HL-60 (cell line): ENCODE measurements at regions not wholly inside any gene's neighbourhood (a gene's known extent, or its start where the extent isn't known, plus 50 kb on each side); places are given as distances from the start of the nearest gene placed in this dataset.

Experiments
- DNase-seq, 2 experiments: peaks; one replicate each; pipeline ENCODE4 v3.0.0-alpha.2; 2010 to 2020; ENCODE audit warnings: low read depth in 1 of 2, low spot score in 1 of 2
- H3K27ac ChIP-seq: fragments of 250-450 bp; sonication (Bioruptor Pico); replicated peaks from 2 replicates; pipeline ENCODE4 v1.5.1; 2020; ENCODE audit warnings: mild to moderate bottlenecking, moderate library complexity
- H3K27me3 ChIP-seq: fragments of 250-450 bp; sonication (Bioruptor Pico); 2 replicates; pipeline ENCODE4 v1.5.1; 2021; ENCODE audit warnings: mild to moderate bottlenecking, moderate library complexity; ENCODE audit not compliant: insufficient read depth, poor library complexity, severe bottlenecking
- H3K4me3 ChIP-seq: replicated peaks from 2 replicates; pipeline ENCODE4 v1.5.1; 2011; ENCODE audit warnings: mild to moderate bottlenecking, control low read depth, low read length; ENCODE audit not compliant: insufficient read depth
- CTCF ChIP-seq: IDR thresholded peaks from one replicate; pipeline ENCODE4 v1.5.1; 2011; ENCODE audit warnings: low read length, control low read depth, inconsistent platforms; ENCODE audit not compliant: insufficient read depth
- GABPA ChIP-seq: IDR thresholded peaks from 2 replicates; pipeline ENCODE4 v1.6.1; 2012; ENCODE audit warnings: low read depth
- POLR2AphosphoS5 ChIP-seq: IDR thresholded peaks from 2 replicates; pipeline ENCODE4 v1.6.1; 2012; ENCODE audit warnings: low read depth
- REST ChIP-seq: IDR thresholded peaks from 2 replicates; pipeline ENCODE4 v1.6.1; 2012; ENCODE audit warnings: low read depth; ENCODE audit not compliant: insufficient replicate concordance
- SPI1 ChIP-seq: IDR thresholded peaks from 2 replicates; pipeline ENCODE4 v1.6.1; 2012; ENCODE audit warnings: low read depth, mild to moderate bottlenecking, borderline replicate concordance

GRCh38 chr5:125898851-125899405, 524.3 kb upstream of the GRAMD2B start:
- Histone ChIP-seq H3K27me3 (no peaks in the 10 kb centered on the region), H3K4me3 (no peak overlapping the region), H3K27ac (no peak overlapping the region)
- TF ChIP-seq CTCF (no peak), REST (no peak), SPI1 (no peak), POLR2AphosphoS5 (no peak), GABPA (no peak)
- DNase-seq = no peak

GRCh38 chr5:125912028-125912427, 511.2 kb upstream of the GRAMD2B start:
- DNase-seq = no peak
- TF ChIP-seq POLR2AphosphoS5 (no peak), REST (no peak), CTCF (no peak), GABPA (no peak)
- no peak overlapping the region for H3K27ac ChIP-seq

GRCh38 chr5:125913200-125913599, 510.0 kb upstream of the GRAMD2B start:
- Histone ChIP-seq H3K27me3 (no peaks in the 10 kb centered on the region), H3K27ac (no peak overlapping the region), H3K4me3 (no peak overlapping the region)
- no peak for DNase-seq
- TF ChIP-seq GABPA = no peak
- TF ChIP-seq REST = no peak
- TF ChIP-seq SPI1 = no peak
- TF ChIP-seq POLR2AphosphoS5 = no peak
- TF ChIP-seq CTCF = no peak

More at GRCh38 chr5:125912028-125912427, 511.2 kb upstream of the GRAMD2B start:
- Histone ChIP-seq H3K27me3 (no peaks in the 10 kb centered on the region), H3K4me3 (no peak overlapping the region)
